DMS79 treated with DMSO at 0.1 percent for 48 hours (cell line): ENCODE measurements at regions not wholly inside any gene's neighbourhood (a gene's known extent, or its start where the extent isn't known, plus 50 kb on each side); places are given as distances from the start of the nearest gene placed in this dataset.

Source experiments
- DNase-seq: peaks from one replicate; lab custom pipeline; 2025; lab: John Stamatoyannopoulos, UW

- DNase-seq = no peak
Measured at GRCh38 chr7:10908600-10908999, 65.1 kb upstream of the PHF14 start.

GRCh38 chr7:10910447-10910846 lies 63.2 kb upstream of the PHF14 start:
- DNase-seq = no peak

GRCh38 chr7:10912077-10912476 lies 61.6 kb upstream of the PHF14 start:
- no peak for DNase-seq

GRCh38 chr7:10913457-10913856 lies 60.2 kb upstream of the PHF14 start:
- no peak for DNase-seq

GRCh38 chr7:10918093-10918590 lies 55.5 kb upstream of the PHF14 start:
- DNase-seq = no peak

GRCh38 chr7:10919923-10920322 lies 53.7 kb upstream of the PHF14 start:
- DNase-seq = no peak
